KBM-7 (cell line): ENCODE measurements at regions not wholly inside any gene's neighbourhood (a gene's known extent, or its start where the extent isn't known, plus 50 kb on each side); places are given as distances from the start of the nearest gene placed in this dataset.
"Not testable (repeated sequence)": the region's sequence is repeated elsewhere in the genome, so short reads cannot be mapped to it uniquely, and the experiment has no call there.

ENCODE experiments used
- DNase-seq: peaks from one replicate; pipeline ENCODE4 v3.0.0-alpha.2; 2015
- in situ Hi-C: fragments of 300-500 bp; cut with MboI; formaldehyde crosslinking; loops from 2 replicates; pipeline ENCODE4 v1.14.3; 2020; ENCODE audit warnings: low sequenced_read_pairs, low pct_unique_long_range_greater_than_20kb, mixed read lengths

DNA sequence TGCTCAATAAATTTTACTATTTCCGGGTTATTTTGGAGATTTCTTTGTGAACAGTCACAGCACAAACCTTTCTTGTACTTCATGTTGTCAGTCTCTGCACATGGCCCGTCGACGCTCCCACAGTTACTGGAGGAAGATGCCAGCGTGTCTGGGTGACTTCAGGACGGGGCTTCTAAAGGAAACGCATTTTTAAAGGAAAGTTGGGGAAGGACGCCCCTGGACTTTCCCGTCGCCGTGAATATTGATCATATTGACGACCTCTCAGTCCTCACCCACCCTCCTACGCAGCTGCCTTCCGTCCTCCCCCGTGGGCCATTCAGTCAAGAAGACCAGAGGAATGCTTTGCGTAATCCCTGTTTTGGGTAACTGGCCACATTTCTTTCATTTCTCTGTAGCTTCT, 71.1 kb upstream of the SNTG2 start:
- no peak for DNase-seq
- in situ Hi-C loops: no loop called here

DNA sequence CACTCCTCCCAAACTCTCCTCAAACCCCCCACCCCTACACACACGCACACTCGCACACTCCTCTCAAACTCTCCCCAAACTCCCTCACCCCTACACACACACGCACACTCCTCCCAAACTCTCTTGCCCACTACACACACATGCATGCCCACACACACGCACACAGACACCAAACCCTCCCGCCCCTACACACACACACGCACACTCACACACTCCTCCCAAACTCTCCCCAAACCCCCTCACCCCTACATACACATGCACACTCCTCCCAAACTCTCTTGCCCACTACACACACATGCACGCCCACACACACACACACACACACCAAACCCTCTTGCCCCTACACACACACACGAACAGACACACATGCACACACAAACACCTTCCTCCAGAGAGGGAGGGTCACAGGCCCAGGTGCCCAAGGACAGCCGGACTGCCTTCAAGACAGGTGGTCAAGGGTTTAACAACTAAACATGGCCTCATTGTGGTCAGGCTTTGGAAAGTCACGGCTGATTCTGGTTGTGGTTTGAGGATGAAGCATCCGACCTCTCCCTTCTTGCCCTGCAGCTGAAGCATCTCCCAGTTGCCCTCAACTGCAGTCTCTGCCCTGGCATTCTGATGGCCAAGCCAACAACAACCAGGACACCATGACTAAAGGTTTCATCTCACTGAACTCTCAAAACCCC, 72.3 kb upstream of the SNTG2 start:
- in situ Hi-C loops: no loop called here
- no peak for DNase-seq

DNA sequence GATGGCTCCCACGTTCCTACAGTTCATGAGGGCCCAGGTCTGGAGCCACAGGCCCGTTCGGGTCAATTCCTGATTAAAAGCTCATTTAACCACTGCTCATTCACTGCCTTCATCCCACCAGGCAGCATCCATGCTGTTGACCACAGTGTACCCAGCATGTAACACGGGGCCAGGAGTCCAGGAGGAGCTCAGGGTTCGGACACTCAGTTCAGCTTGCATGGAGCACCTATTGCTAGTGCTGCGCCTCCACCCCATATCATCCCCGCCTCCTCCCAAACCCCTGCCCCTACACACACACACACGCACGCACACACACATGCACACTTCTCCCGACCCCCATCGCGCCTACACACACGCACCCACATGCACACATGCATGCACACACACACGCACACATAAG, 72.9 kb upstream of the SNTG2 start:
- no peak for DNase-seq
- in situ Hi-C loops: no loop called here

DNA sequence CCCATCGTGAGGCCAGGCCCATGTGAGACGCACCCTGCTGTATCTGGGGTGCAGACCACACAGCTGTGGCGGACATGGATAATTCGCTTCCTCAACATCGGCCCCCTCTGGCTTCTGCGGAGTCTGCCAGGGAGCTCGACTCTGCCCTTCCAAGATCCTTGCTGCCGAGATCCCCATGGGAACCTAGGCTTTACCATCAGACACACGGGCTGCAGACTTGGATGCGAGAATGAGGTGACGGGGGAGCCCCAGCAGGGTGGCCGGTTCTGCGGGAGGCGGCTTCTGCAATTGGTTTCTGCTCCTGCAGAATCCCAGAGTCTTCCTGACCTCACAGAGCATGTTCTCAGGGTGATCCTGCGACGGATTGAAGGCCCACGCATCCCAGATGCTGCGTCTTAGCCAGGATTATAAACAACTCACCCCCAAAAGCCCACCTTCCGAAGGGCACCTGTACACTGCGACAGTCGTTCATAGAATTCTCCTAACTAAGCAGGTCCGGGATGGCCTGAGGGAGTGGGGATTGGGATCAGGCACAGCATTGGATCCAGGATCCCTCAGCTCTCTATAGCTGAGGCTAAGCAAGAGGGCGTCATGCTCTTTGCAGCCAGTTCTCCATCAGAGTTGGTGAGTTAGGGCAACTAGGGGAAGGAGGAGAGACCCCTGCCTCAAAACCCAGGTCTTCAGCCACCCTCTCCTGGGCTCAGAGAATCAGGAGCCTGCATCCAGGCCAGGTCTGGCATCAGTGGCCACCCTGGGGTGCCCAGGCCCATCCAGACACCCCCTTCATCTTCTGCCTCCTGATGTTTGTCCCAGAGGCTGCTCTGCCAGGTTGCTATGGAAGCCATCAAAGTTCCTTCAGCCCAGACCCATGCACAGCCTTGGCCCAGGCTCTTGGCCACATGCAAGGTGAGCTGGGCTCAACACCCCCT, 74.7 kb upstream of the SNTG2 start:
- DNase-seq: no peak
- in situ Hi-C loops: no loop called here

DNA sequence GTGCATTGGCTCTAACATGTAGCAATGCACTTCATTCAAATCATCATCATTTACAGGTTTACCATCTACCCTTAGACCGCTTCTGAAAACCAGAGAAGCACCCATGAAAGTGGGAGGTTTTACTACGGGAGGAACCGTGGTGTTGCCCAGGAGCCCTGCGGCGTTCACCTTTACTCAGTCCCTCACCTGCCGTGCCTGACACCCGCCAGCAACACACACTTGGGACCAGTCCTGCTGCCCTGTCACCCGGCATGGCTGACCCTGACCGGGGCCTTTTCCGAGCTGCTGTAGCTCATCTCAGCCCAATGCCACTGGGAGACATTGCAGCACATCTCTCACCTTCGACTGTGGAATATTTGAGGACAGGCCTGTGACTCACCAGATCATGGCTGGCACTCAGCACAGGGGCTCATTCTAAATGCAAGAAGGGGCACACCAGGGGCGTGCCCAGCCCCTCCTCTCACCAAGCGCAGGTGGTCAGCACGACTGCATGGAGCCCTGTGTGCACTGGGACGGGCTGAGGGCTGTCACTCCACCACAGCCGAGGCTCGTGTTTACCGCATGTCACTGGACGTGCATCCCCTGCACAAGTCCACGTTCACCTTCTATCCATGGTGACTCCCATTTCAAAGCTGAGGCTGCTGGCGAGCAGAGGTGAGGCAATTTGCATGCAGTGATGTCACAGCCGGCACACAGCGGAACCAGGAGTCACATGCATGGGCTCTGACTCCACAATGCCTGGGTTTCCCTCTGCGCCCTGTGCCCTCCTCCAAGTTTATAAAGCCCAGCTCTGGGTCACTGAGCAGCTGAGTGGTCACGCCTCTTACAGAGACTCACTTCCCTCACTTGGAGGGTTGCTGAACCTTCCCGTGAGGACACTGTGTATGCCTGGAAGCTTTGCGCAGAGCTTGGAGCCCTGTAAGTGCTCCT, 76.7 kb upstream of the SNTG2 start:
- in situ Hi-C loops: no loop called here
- DNase-seq: no peak

DNA sequence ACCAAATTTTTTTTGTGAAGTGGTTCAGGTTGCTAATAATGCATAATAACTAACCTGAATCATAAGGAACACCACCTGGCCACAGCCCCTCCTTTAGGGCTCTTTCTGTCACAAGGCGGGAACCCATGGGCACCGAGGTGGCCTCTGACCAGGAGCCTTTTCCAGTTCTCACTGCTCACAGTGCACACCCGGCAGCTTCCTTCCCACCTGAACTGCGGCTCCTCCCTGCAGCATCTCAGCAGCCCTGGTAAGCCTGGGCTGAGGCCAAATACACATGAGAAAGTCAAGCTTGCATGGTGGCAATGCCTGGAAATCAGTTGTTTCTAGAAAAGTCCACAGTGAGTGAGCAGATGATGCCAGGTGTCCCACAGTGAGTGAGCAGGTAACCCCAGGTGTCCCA, 77.6 kb upstream of the SNTG2 start:
- no peak for DNase-seq
- in situ Hi-C loops: no loop called here

DNA sequence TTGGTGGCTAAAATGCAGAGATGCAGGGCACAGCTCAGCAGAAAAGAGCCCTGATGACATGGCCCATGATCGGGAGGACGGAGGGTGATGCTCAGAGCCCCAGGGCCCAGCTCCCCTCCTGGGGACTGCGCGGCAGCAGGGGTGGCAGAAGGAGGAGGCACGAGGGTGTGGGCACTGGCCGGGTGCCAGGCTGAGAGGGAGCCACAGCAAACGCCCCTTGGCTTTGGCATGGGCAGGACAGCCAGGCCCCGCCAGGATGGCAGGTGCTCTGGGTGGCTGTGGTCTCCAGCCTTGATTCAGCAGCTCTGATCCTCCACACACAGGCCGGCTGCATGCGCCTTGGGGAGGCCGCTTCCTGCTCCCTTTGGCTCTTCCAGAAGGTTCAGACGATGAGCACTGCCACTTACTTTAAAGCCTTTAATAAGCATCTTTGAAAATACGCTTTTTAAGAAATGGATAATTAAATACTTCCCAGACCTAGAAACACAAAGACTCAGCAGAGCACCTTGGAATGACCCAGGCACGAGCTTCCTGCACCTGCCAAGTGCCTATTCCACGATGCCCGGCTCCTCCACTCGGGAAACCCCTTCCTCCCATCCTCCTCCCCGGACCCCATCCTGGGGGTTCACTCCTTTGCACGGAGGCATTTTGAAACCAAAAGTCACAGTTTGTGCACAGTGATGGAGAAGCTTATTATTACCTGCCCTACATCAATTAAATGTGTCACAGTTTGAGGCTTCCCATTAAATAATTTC, 78.5 kb upstream of the SNTG2 start:
- DNase-seq: no peak
- in situ Hi-C loops: no loop called here

DNA sequence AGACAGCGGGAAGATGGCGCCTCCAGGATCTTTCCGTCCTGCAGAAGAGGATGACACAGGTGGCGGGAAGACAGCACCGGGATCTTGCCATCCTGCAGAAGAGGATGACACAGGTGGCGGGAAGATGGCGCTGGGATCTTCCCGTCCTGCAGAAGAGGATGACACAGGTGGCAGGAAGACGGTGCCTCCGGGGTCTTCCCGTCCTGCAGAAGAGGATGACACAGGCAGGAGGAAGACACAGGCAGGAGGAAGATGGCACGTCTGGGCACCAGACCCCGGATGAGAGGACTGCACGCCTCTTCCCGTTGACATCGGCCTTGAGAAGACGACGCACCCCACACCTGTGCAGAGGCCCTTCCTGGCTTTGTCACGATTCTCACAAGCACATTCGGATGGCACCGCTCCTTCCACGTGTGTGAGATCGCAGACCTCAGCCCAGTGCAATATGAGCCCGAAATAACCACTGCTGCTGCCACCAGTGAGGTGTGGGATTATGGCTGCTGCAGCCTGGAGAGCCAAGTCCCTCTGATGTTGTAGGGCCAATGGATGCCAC, 79.4 kb upstream of the SNTG2 start:
- in situ Hi-C loops: no loop called here
- DNase-seq: no peak

DNA sequence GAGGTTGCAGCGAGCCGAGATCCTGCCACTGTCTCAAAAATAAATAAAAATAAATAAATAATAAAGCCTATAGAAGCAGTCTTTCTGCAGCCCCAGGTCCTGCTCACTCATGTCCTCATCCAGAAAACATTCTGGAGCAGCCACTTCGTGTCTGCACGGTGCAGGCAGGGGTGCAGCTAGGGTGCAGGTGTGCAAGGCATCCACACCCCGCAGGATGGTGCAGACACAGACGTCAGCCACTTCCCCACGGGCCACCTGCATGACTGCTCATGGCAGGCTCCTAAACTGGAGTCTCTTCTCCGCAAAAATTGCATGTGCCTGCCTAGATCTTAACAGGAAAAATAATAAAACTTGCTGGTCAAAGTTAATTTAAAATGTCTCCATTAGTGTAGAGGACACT, 80.2 kb upstream of the SNTG2 start:
- in situ Hi-C loops: no loop called here
- no peak for DNase-seq

DNA sequence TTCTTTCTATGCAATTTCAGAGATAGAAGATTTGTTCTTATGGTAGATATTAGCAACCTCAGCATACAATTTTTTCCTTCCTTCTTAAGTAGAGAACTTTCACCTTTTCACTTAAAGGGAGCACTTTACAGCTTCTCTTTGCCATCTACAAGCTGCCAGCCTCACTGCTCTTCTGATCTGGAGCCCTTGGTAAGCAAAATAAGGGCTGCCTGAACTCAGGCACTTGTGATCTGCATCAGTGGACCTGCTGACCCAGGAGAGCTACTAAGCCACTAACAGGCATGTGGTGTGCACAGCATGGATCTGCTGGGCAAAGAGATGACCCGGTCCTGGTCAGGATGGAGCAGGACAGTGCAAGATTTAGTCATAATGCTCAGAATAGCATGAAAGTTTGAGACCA, 80.8 kb upstream of the SNTG2 start:
- no peak for DNase-seq
- in situ Hi-C loops: no loop called here

DNA sequence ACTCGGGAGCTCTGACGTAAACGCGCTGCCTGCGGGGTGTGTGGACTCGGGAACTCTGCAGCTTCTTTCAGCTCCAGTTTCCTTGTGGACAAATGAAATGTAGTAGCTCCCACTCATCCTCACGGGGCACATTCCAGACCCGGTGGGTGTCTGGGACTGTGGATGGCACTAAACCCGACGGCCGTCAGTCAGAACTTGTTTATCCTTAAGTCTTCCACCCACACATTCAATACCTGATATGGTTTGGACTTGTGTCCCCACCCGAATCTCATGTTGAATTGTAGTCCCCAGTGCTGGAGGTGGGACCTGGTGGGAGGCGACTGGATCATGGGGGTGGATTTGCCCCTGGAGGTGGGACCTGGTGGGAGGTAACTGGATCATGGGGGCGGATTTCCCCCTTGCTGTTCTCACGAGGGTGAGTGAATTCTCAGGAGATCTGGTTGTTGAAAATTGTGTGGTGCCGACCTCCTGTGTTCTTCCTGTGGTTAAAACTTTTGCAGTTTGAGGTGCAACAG, 81.2 kb upstream of the SNTG2 start:
- no peak for DNase-seq
- in situ Hi-C loops: no loop called here

DNA sequence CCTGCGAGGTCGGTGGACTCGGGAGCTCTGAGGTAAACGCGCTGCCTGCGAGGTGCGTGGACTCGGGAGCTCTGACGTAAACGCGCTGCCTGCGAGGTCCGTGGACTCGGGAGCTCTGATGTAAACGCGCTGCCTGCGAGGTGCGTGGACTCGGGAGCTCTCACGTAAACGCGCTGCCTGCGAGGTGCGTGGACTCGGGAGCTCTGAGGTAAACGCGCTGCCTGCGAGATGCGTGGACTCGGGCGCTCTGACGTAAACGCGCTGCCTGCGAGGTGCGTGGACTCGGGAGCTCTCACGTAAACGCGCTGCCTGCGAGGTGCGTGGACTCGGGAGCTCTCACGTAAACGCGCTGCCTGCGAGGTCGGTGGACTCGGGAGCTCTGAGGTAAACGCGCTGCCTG, 81.8 kb upstream of the SNTG2 start:
- in situ Hi-C loops: not testable (repeated sequence)

DNA sequence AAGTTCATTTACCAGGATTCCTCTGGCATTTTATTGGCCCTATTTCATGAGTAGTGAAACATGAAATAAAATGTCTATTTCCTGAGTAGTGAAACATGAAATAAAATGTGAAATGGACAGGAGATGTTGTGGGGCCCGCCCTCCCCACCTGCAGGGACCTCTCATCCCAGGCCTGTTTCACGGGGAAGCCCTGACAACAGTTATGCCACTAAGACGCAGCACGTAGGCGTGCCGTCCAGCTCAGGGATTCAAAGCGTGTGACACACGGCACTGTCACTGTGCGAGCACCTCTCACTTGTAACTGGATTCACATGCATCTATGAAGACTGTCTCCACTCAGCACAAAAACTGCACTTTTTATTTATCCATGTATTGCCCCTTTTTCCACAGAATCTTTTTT, 83.4 kb upstream of the SNTG2 start:
- no peak for DNase-seq
- in situ Hi-C loops: no loop called here

More for the DNA sequence above, 81.8 kb upstream of the SNTG2 start:
- not testable (repeated sequence) for DNase-seq

DNA sequence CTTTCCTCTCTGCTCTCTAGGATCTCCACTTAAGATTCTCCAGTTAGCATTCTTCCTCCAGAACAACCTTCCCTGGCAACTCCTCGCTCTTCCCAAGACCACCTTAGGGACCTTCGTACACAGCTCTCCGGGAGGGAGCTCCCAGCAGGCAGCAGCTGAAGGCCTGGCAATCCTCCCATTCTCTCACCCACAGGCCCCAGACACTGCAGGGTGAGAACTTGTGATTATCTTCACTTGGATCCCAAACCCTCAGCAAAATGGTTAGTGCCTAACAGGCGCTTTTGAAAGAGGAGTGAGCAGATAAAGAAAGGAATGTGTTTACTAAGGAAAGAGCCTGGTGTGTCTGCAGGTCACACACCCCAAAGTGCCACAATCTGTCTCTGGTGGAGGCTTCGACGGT, 83.8 kb upstream of the SNTG2 start:
- in situ Hi-C loops: no loop called here
- DNase-seq: no peak

DNA sequence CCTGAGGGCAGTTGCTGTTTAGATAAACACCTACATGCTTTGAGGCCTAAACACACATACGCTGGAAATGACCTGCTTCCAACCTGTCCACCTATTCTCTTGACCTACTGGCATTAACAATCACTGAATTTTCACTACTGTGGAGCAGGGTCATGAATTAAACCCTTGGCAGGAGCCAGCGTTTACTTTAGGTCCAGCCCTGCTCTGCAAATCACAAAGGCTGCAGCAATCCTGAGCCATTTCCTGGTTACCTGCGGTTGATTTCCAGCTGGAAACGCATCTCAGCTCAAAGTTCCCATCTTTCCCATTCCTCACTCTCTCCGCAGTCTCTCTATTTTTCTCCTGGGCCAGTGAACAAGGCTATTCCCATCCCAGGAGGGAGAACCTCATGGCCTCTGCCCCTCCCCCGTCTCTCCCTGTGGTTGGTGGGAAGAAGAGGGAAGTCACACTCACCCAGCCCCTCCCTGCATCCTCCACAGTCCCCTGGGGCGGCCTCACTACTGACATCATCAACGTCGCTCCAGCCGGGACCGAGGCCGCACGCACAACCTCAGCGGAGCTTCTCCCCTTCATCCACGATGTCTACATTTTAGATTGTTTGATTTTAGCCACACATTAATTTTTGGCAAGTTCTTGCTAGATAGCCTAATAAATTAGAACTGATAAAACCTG, 84.5 kb upstream of the SNTG2 start:
- no peak for DNase-seq
- in situ Hi-C loops: no loop called here

DNA sequence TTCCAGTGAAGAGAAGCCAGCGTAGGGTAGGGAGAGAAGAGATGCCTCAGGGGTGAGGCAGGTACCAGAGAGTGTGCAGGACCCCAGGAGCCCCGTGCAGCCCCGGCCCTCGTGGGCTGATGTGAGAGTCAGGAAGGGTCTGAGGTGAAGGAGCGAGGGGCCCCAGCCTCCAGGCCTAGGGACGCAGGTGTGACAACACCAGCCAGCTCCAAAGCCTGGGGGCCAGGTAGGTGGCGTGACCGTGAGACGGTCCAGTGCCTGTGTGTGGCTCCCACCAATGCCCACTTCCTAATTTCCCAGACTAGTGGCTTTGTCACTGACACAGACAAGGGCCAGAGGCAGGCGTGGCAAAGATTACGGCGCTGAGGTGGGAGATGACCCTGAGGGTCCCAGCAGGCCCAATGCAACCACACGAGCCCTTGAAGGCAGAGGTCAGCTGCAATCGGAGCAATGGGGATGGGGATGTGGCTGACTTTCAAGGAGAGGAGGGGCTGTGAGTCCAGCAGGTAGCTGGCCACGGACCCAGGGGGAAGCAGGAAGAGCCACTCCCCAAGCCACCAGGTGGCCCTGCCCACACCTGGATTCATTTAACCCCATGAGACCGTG, 86.0 kb upstream of the SNTG2 start:
- no peak for DNase-seq
- in situ Hi-C loops: no loop called here

DNA sequence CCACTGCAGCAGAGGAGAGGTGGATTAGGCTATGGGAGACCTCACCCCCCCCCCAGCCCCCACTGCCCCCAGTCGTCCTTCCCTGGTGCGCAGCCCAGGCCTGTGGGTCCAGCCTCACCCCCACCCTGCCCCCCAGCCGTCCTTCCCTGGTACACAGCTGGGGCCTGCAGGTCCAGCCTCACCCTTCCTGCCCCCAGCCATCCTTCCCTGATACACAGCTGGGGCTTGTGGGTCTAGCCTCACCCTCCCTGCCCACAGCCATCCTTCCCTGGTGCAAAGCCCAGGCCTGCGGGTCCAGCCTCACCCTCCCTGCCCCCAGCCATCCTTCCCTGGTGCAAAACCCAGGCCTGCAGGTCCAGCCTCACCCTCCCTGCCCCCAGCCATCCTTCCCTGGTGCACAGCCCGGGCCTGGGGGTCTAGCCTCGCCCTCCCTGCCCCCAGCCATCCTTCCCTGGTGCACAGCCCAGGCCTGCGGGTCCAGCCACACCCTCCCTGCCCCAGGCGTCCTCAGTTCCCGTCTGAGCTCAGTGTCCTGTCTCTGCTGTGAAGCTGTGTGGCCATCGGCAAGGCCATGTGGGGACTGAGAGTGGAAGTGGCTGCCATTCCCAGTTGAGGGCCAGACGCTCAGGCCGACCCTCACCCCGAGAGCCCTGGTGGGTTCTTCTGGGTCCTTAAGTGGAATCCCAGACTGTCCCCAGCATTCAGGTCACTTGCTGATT, 86.8 kb upstream of the SNTG2 start:
- no peak for DNase-seq
- in situ Hi-C loops: no loop called here
